SK-N-SH (cell line): ENCODE measurements at regions not wholly inside any gene's neighbourhood (a gene's known extent, or its start where the extent isn't known, plus 50 kb on each side); places are given as distances from the start of the nearest gene placed in this dataset.

ENCODE experiments used
- EZH2phosphoT487 ChIP-seq: fragments of 200-600 bp; sonication (generic); IDR thresholded peaks from 2 replicates; pipeline ENCODE4 v1.6.1; 2017; ENCODE audit warnings: low read depth, mixed run types, mild to moderate bottlenecking, antibody characterized with exemption, moderate library complexity, borderline replicate concordance
- FOSL2 ChIP-seq: IDR thresholded peaks from 2 replicates; pipeline ENCODE4 v1.4.0; 2012; ENCODE audit warnings: low read depth, mild to moderate bottlenecking, moderate library complexity, borderline replicate concordance
- FOXJ3 ChIP-seq: sonication (generic); formaldehyde crosslinking; IDR thresholded peaks from 2 replicates; pipeline ENCODE4 v1.5.1; 2020; ENCODE audit warnings: mild to moderate bottlenecking, missing genetic modification reagents
- FOXM1 ChIP-seq: IDR thresholded peaks from 2 replicates; pipeline ENCODE4 v1.4.0; 2012; ENCODE audit warnings: low read depth, mild to moderate bottlenecking
- MXI1 ChIP-seq: IDR thresholded peaks from 2 replicates; pipeline ENCODE4 v1.6.1; 2012; ENCODE audit warnings: mild to moderate bottlenecking, low read depth, low read length, improper control_type of control experiment
- POLR2AphosphoS5 ChIP-seq: IDR thresholded peaks from 2 replicates; pipeline ENCODE4 v1.6.1; 2012; ENCODE audit warnings: low read depth, low read length
- RAD21 ChIP-seq: IDR thresholded peaks from 2 replicates; pipeline ENCODE4 v1.6.1; 2012; ENCODE audit warnings: mild to moderate bottlenecking, low read length
- YY1 ChIP-seq: IDR thresholded peaks from 2 replicates; pipeline ENCODE4 v1.4.0; 2012; ENCODE audit warnings: low read depth, mild to moderate bottlenecking
- TF ChIP-seq, protein P1 (sequence below): fragments of 200-600 bp; sonication (generic); IDR thresholded peaks from 2 replicates; pipeline ENCODE4 v1.6.1; 2017; ENCODE audit warnings: antibody characterized with exemption, mild to moderate bottlenecking, moderate library complexity
- TF ChIP-seq, protein P2 (sequence below): IDR thresholded peaks from 2 replicates; pipeline ENCODE4; 2012

DNA sequence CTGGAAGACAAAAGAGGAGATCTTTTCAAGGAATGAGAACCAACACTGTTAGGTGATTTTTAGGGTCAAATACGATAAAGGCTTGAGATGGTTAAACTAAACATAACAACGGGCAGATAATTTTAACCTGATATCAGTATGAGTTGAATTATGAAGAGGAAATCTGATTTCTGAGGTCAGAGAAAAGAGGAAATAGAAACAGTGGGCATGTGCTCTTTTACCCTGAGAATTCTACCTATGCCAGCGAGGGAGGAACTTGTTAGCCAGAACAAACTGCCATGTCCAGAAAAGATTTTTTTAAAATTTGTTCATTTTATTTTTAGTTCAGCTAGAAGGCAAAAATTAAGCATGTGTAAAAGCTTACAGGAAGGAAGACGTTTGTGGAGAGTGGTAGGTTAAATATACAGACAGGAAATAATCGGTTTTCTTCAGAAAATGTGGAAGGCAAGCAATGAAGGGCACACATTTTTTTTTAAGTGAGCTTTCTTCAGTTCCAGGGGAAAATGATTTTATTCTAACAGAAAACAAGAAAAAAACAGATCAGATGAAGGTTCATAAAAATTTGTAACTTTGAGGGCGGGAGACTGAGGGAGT lies 1745.3 kb downstream of the MRPL39 start:
- TF ChIP-seq FOSL2 (no peak), POLR2AphosphoS5 (no peak), FOXM1 (no peak), RAD21 (no peak), YY1 (no peak), MXI1 (no peak), EZH2phosphoT487 (no peak), FOXJ3 (no peak)
- TF ChIP-seq, protein P1, sequence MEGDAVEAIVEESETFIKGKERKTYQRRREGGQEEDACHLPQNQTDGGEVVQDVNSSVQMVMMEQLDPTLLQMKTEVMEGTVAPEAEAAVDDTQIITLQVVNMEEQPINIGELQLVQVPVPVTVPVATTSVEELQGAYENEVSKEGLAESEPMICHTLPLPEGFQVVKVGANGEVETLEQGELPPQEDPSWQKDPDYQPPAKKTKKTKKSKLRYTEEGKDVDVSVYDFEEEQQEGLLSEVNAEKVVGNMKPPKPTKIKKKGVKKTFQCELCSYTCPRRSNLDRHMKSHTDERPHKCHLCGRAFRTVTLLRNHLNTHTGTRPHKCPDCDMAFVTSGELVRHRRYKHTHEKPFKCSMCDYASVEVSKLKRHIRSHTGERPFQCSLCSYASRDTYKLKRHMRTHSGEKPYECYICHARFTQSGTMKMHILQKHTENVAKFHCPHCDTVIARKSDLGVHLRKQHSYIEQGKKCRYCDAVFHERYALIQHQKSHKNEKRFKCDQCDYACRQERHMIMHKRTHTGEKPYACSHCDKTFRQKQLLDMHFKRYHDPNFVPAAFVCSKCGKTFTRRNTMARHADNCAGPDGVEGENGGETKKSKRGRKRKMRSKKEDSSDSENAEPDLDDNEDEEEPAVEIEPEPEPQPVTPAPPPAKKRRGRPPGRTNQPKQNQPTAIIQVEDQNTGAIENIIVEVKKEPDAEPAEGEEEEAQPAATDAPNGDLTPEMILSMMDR = no peak
- TF ChIP-seq, protein P2, sequence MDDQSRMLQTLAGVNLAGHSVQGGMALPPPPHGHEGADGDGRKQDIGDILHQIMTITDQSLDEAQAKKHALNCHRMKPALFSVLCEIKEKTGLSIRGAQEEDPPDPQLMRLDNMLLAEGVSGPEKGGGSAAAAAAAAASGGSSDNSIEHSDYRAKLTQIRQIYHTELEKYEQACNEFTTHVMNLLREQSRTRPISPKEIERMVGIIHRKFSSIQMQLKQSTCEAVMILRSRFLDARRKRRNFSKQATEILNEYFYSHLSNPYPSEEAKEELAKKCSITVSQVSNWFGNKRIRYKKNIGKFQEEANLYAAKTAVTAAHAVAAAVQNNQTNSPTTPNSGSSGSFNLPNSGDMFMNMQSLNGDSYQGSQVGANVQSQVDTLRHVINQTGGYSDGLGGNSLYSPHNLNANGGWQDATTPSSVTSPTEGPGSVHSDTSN = no peak
